ENCODE measurements at regions not wholly inside any gene's neighbourhood (a gene's known extent, or its start where the extent isn't known, plus 50 kb on each side); places are given as distances from the start of the nearest gene placed in this dataset.
A peak's percentile ranks its signal among the peaks of the same experiment; 100 is the strongest.

- H3K27ac ChIP-seq = no peak overlapping the region
- no peaks in the 10 kb centered on the region for H3K27me3 ChIP-seq
- H3K9me3 ChIP-seq = no peaks in the 10 kb centered on the region
- ATAC-seq (ENCODE audit: low FRiP score in 2 of 2) (peak in 1 of 2 donors; percentile 74), DNase-seq (no peak)
- TF ChIP-seq EP300 (IDR thresholded peaks at IDR 0.05) (no peak), POLR2AphosphoS5 (IDR thresholded peaks at IDR 0.05) (no peak), CTCF (IDR thresholded peaks at IDR 0.05) (no peak), POLR2A (IDR thresholded peaks at IDR 0.05) (no peak)
- 92 to 94% methylated on average over 3 to 5 of the region's 5 CpGs for WGBS, 2 donors
- H3K4me1 ChIP-seq = no peaks in the 10 kb centered on the region
- no peak overlapping the region for H3K4me3 ChIP-seq
- no peaks in the 10 kb centered on the region for H3K36me3 ChIP-seq
Measured at GRCh38 chr5:158563760-158564390, 535.8 kb downstream of the EBF1 start.

- DNase-seq (no peak), ATAC-seq (ENCODE audit: low FRiP score in 2 of 2) (no peak)
- Histone ChIP-seq H3K4me3 (no peak overlapping the region), H3K27ac (no peak overlapping the region), H3K4me1 (no peaks in the 10 kb centered on the region), H3K27me3 (no peaks in the 10 kb centered on the region), H3K9me3 (no peaks in the 10 kb centered on the region), H3K36me3 (no peaks in the 10 kb centered on the region)
- WGBS, 2 donors = 67 to 75% methylated on average over 7 of the region's 7 CpGs
- TF ChIP-seq CTCF (IDR thresholded peaks at IDR 0.05) = no peak
- TF ChIP-seq POLR2AphosphoS5 (IDR thresholded peaks at IDR 0.05) = no peak
- no peak for TF ChIP-seq EP300 (IDR thresholded peaks at IDR 0.05)
- TF ChIP-seq POLR2A (IDR thresholded peaks at IDR 0.05) = no peak
Measured at GRCh38 chr5:158561562-158562190, 538.0 kb downstream of the EBF1 start.

- no peak overlapping the region for H3K27ac ChIP-seq
- no peaks in the 10 kb centered on the region for H3K4me1 ChIP-seq
- 57 to 58% methylated on average over 5 to 6 of the region's 6 CpGs for WGBS, 2 donors
- DNase-seq (no peak), ATAC-seq (ENCODE audit: low FRiP score in 2 of 2) (no peak)
- H3K36me3 ChIP-seq = no peaks in the 10 kb centered on the region
- H3K9me3 ChIP-seq = no peaks in the 10 kb centered on the region
- H3K4me3 ChIP-seq = no peak overlapping the region
- H3K27me3 ChIP-seq = no peaks in the 10 kb centered on the region
- no peak for TF ChIP-seq POLR2AphosphoS5 (IDR thresholded peaks at IDR 0.05)
Measured at GRCh38 chr5:158560170-158560569, 539.5 kb downstream of the EBF1 start.

GRCh38 chr5:158559643-158560042, 540.1 kb downstream of the EBF1 start:
- 93 to 95% methylated on average over 7 of the region's 7 CpGs for WGBS, 2 donors
- Histone ChIP-seq H3K9me3 (no peaks in the 10 kb centered on the region), H3K4me3 (no peak overlapping the region), H3K36me3 (no peaks in the 10 kb centered on the region), H3K4me1 (no peaks in the 10 kb centered on the region), H3K27ac (no peak overlapping the region), H3K27me3 (no peaks in the 10 kb centered on the region)
- DNase-seq (no peak), ATAC-seq (ENCODE audit: low FRiP score in 2 of 2) (no peak)
- TF ChIP-seq EP300 (IDR thresholded peaks at IDR 0.05) = no peak
- TF ChIP-seq POLR2AphosphoS5 (IDR thresholded peaks at IDR 0.05) = no peak
- no peak for TF ChIP-seq POLR2A (IDR thresholded peaks at IDR 0.05)
- no peak for TF ChIP-seq CTCF (IDR thresholded peaks at IDR 0.05)

- Histone ChIP-seq H3K27ac (no peak overlapping the region), H3K9me3 (no peaks in the 10 kb centered on the region), H3K4me1 (no peaks in the 10 kb centered on the region), H3K36me3 (no peaks in the 10 kb centered on the region), H3K27me3 (no peaks in the 10 kb centered on the region), H3K4me3 (no peak overlapping the region)
- TF ChIP-seq POLR2AphosphoS5 (IDR thresholded peaks at IDR 0.05) = no peak
- ATAC-seq (ENCODE audit: low FRiP score in 2 of 2) (no peak), DNase-seq (no peak)
- WGBS, 2 donors = 87 to 92% methylated on average over 4 of the region's 4 CpGs
Measured at GRCh38 chr5:158559066-158559465, 540.6 kb downstream of the EBF1 start.

- no peak overlapping the region for H3K4me3 ChIP-seq
- no peak for TF ChIP-seq POLR2AphosphoS5 (IDR thresholded peaks at IDR 0.05)
- TF ChIP-seq EP300 (IDR thresholded peaks at IDR 0.05) = no peak
- no peak for TF ChIP-seq CTCF (IDR thresholded peaks at IDR 0.05)
- no peak for TF ChIP-seq POLR2A (IDR thresholded peaks at IDR 0.05)
- no peaks in the 10 kb centered on the region for H3K36me3 ChIP-seq
- ATAC-seq (ENCODE audit: low FRiP score in 2 of 2) = peak in 1 of 2 donors; percentile 45
- H3K27ac ChIP-seq = no peak overlapping the region
- no peaks in the 10 kb centered on the region for H3K9me3 ChIP-seq
- no peaks in the 10 kb centered on the region for H3K4me1 ChIP-seq
- WGBS, 2 donors = 78 to 93% methylated on average over 5 of the region's 5 CpGs
- H3K27me3 ChIP-seq = no peaks in the 10 kb centered on the region
- no peak for DNase-seq
Measured at GRCh38 chr5:158553962-158554336, 545.8 kb downstream of the EBF1 start.
